Stimulated activated naive B cell treated with anti-CD40 and anti-IgM and Interleukin-4, amounts not matched to agents 10 μg/mL and 1 μg/mL and 100 μg/mL, for 72 hours (primary cell): ENCODE measurements at regions not wholly inside any gene's neighbourhood (a gene's known extent, or its start where the extent isn't known, plus 50 kb on each side); places are given as distances from the start of the nearest gene placed in this dataset.

Source experiments
- ATAC-seq, 2 donors: fragments of 150-1000 bp; cut with Tn5 transposase; replicated peaks; 2 replicates each; pipeline ENCODE4 v1.10.0; 2021; ENCODE audit warnings: moderate library complexity in 1 of 2
- DNase-seq: peaks from one replicate; pipeline ENCODE4 v3.0.0; 2021
- H3K27ac Mint-ChIP-seq: one replicate; pipeline ENCODE4 v1.8.0; 2022; ENCODE audit warnings: mild to moderate bottlenecking, mixed read lengths
- H3K27me3 Mint-ChIP-seq, 2 donors: one replicate each; pipeline ENCODE4 v1.8.0; 2022; ENCODE audit warnings: mixed read lengths in 2 of 2
- H3K36me3 Mint-ChIP-seq, 2 donors: one replicate each; pipeline ENCODE4 v1.8.0; 2022; ENCODE audit warnings: mixed read lengths in 2 of 2, mild to moderate bottlenecking in 1 of 2
- H3K4me1 Mint-ChIP-seq, 2 donors: one replicate each; pipeline ENCODE4 v1.8.0; 2022; ENCODE audit warnings: mixed read lengths in 2 of 2, mild to moderate bottlenecking in 1 of 2
- H3K4me3 Mint-ChIP-seq, 2 donors: one replicate each; pipeline ENCODE4 v1.8.0; 2022; ENCODE audit warnings: mild to moderate bottlenecking in 2 of 2, mixed read lengths in 2 of 2, moderate library complexity in 1 of 2
- H3K9me3 Mint-ChIP-seq, 2 donors: one replicate each; pipeline ENCODE4 v1.8.0; 2022; ENCODE audit warnings: mixed read lengths in 2 of 2, mild to moderate bottlenecking in 1 of 2

DNA sequence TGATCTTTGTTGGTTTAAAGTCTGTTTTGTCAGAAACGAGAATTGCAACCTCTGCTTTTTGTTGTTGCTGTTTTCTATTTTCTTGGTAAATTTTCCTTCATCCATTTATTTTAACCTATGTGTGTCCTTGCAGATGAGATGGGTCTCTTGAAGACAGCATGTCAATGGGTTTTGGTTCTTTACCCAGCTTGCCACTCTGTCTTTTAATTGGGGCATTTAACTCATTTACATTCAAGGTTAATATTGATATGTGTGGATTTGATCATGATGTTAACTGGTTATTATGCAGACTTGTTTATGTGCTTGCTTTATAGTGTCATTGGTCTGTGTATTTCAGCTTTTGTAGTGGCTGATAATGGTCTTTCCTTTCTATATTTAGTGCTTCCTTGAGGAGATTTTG is 327.9 kb upstream of the SYT4 start:
- Mint-ChIP-seq H3K27me3 (no peaks in the 10 kb centered on the region), H3K36me3 (peaks cover 0 to 6% of the 10 kb centered on the region in 2 donors), H3K9me3 (peaks cover 20 to 27% of the 10 kb centered on the region in 2 donors), H3K4me1 (no peaks in the 10 kb centered on the region), H3K27ac (no peak overlapping the region), H3K4me3 (no peak overlapping the region)
- no peak for DNase-seq
- ATAC-seq = no peak

DNA sequence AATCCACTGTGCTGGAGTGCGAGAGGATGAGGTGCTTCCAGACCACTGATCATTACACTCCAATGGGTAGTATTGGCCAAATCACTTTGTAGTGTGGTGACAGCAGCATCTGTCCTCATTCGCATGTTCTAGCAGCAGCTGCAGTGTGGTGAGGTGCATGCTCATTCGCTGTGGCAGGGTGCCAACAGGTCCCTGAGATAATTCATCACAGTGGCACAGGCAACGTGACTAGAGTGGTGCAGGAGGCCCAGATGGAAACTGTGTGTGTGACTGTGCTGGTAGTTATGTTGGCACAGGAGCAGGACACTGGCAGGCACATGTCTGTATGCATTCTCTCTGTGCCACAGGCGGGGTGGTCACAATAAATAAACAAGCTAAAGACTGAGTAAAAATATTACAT is 329.5 kb upstream of the SYT4 start:
- ATAC-seq (no peak), DNase-seq (no peak)
- peaks cover 20 to 27% of the 10 kb centered on the region in 2 donors for H3K9me3 Mint-ChIP-seq
- no peak overlapping the region for H3K4me3 Mint-ChIP-seq
- H3K36me3 Mint-ChIP-seq = peaks cover 0 to 6% of the 10 kb centered on the region in 2 donors
- no peak overlapping the region for H3K27ac Mint-ChIP-seq
- no peaks in the 10 kb centered on the region for H3K27me3 Mint-ChIP-seq
- no peaks in the 10 kb centered on the region for H3K4me1 Mint-ChIP-seq

DNA sequence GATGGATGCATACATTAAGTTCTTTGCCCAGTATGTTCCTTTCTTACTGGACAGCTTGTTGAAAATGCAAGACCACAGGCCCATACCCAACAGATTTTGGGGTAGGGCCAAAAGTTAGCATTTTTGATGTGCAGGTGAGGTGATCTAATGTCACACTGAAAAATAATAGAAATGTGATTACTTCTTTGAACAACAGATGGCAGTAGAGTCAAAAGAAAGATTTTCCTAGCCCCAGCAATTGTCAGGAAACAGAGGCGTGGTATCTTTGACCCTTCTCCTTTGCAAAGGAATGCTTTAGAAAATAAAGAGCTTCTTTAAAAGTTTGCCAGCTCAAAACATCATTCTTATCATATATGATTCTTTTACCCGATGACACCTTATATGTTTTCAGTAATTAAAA is 343.6 kb upstream of the SYT4 start:
- Mint-ChIP-seq H3K27ac (no peak overlapping the region), H3K4me1 (no peaks in the 10 kb centered on the region), H3K4me3 (no peak overlapping the region), H3K27me3 (peaks cover 3 to 11% of the 10 kb centered on the region in 2 donors), H3K9me3 (no peaks in the 10 kb centered on the region), H3K36me3 (no peaks in the 10 kb centered on the region)
- DNase-seq = no peak
- peak; percentile 45 to 59 for ATAC-seq

GRCh38 chr18:43622024-43622423 is 344.7 kb upstream of the SYT4 start:
- ATAC-seq = no peak

DNA sequence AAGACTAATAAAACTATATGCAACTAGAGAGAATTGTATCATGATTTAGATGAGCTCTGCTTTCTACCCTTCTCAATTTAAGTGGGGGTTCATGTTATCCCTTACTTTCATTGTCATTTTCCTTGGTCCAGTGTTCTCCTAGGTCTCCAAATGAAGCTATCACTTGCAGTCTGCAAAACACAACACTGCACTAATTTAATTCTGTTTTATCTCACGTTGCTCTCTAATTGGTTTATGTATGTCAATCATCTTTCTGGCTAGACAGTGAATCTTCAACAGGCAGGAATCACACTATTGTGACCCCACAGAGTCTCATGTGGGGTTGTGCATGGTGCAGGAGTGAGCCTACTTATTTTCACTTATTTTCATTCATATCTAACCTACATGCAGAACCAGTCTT is 348.3 kb upstream of the SYT4 start:
- no peaks in the 10 kb centered on the region for H3K9me3 Mint-ChIP-seq
- H3K36me3 Mint-ChIP-seq = no peaks in the 10 kb centered on the region
- no peak overlapping the region for H3K27ac Mint-ChIP-seq
- ATAC-seq (no peak), DNase-seq (no peak)
- peaks cover 4 to 14% of the 10 kb centered on the region in 2 donors for H3K27me3 Mint-ChIP-seq
- no peak overlapping the region for H3K4me3 Mint-ChIP-seq
- no peaks in the 10 kb centered on the region for H3K4me1 Mint-ChIP-seq

More at GRCh38 chr18:43622024-43622423, 344.7 kb upstream of the SYT4 start:
- no peak overlapping the region for H3K4me3 Mint-ChIP-seq
- H3K27me3 Mint-ChIP-seq = peaks cover 5 to 11% of the 10 kb centered on the region in 2 donors
- no peaks in the 10 kb centered on the region for H3K9me3 Mint-ChIP-seq
- no peak overlapping the region for H3K27ac Mint-ChIP-seq
- H3K4me1 Mint-ChIP-seq = no peaks in the 10 kb centered on the region
- no peaks in the 10 kb centered on the region for H3K36me3 Mint-ChIP-seq
- no peak for DNase-seq

GRCh38 chr18:43627848-43628530 is 350.7 kb upstream of the SYT4 start:
- Mint-ChIP-seq H3K9me3 (no peaks in the 10 kb centered on the region), H3K27ac (no peak overlapping the region), H3K36me3 (no peaks in the 10 kb centered on the region), H3K4me3 (no peak overlapping the region), H3K27me3 (peaks cover 4 to 6% of the 10 kb centered on the region in 2 donors), H3K4me1 (no peaks in the 10 kb centered on the region)
- ATAC-seq (no peak), DNase-seq (no peak)

- no peak for ATAC-seq
- H3K36me3 Mint-ChIP-seq = no peaks in the 10 kb centered on the region
- peaks cover 6 to 7% of the 10 kb centered on the region in 2 donors for H3K27me3 Mint-ChIP-seq
- DNase-seq = no peak
- no peaks in the 10 kb centered on the region for H3K9me3 Mint-ChIP-seq
- no peak overlapping the region for H3K27ac Mint-ChIP-seq
- H3K4me3 Mint-ChIP-seq = no peak overlapping the region
- H3K4me1 Mint-ChIP-seq = no peaks in the 10 kb centered on the region
Measured at GRCh38 chr18:43634994-43635393, 357.7 kb upstream of the SYT4 start.

DNA sequence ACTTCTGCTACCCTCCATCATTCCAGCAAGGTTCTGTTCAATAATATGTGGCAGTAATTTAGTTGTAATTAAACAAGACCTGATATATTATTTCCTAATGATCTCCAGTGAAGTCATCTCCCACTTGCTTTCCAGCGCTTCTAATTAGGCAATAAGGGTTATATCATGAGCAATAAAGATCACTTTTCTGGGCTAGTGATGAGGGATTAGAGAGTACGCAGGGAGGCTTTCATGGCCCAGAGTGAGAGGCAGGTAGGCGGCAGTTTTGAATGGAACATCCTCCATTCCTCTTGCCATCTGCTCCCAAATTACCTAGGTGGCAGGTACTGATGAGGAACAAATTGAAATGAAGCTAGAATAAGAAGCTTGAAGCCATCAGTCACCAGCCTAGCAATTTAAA is 358.1 kb upstream of the SYT4 start:
- Mint-ChIP-seq H3K27me3 (peaks cover 5 to 7% of the 10 kb centered on the region in 2 donors), H3K4me3 (no peak overlapping the region), H3K36me3 (no peaks in the 10 kb centered on the region), H3K9me3 (no peaks in the 10 kb centered on the region), H3K4me1 (no peaks in the 10 kb centered on the region), H3K27ac (no peak overlapping the region)
- ATAC-seq = no peak
- DNase-seq = no peak

GRCh38 chr18:43642727-43643330 is 365.5 kb upstream of the SYT4 start:
- Mint-ChIP-seq H3K4me1 (no peaks in the 10 kb centered on the region), H3K9me3 (no peaks in the 10 kb centered on the region), H3K4me3 (no peak overlapping the region), H3K27me3 (peaks cover 0 to 7% of the 10 kb centered on the region in 2 donors), H3K27ac (no peak overlapping the region), H3K36me3 (no peaks in the 10 kb centered on the region)
- DNase-seq (no peak), ATAC-seq (no peak)

DNA sequence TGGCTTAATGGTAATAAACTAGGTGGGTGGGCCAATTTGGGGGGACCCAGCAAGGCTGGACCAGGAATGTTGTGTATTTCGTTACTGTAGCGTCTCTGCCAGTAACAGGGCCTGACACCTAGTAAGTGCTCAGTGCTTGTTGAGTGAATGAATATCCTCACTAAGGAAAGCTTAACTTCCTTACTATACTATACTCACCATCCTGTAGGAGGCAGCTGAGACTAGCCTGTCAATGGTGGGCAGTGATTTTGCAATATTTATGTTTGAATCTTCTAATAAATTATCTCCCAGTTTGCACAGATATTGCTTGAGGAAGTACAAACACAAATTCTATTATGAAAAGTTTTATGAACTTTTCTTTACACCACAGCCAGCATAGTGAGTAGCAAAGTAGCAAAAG is 370.7 kb upstream of the SYT4 start:
- DNase-seq (no peak), ATAC-seq (no peak)
- Mint-ChIP-seq H3K27ac (no peak overlapping the region), H3K9me3 (peaks cover 0 to 1% of the 10 kb centered on the region in 2 donors), H3K4me3 (no peak overlapping the region), H3K36me3 (no peaks in the 10 kb centered on the region), H3K4me1 (no peaks in the 10 kb centered on the region), H3K27me3 (no peaks in the 10 kb centered on the region)

DNA sequence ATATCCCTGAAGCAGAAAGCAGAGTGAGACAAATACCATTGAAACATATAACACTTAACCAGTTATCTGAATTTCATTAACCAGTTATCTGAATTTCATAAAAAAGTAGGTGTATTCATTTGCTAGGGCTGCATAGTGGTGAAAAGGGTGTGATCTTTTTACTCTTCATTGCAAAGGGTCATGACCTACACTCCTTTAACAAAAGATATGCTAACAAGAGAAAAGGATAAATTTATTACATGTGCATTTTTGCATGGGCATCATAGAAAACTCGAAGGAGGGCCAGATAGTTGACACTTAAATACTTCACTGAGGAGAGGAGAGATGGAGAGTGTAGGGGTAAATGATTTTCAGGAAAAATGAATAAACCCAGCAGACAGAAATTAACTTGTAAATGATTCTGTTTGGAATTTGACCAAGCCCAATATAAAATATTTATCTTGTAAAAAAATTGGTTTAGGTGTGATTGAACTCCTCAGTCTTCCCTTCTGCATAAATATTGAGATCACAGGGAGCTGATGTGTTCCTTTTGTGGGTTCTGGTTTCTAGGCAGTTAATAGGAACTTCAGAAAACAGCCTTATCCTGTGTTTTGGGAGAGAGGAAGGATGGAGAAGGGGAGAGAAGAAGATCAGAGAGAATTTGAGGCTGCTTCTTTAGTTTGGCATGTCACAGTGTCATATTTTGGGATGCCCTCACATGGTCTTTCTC is 372.5 kb upstream of the SYT4 start:
- Mint-ChIP-seq H3K27ac (no peak overlapping the region), H3K36me3 (no peaks in the 10 kb centered on the region), H3K9me3 (peaks cover 3 to 7% of the 10 kb centered on the region in 2 donors), H3K27me3 (no peaks in the 10 kb centered on the region), H3K4me3 (no peak overlapping the region), H3K4me1 (no peaks in the 10 kb centered on the region)
- no peak for ATAC-seq
- DNase-seq = no peak

DNA sequence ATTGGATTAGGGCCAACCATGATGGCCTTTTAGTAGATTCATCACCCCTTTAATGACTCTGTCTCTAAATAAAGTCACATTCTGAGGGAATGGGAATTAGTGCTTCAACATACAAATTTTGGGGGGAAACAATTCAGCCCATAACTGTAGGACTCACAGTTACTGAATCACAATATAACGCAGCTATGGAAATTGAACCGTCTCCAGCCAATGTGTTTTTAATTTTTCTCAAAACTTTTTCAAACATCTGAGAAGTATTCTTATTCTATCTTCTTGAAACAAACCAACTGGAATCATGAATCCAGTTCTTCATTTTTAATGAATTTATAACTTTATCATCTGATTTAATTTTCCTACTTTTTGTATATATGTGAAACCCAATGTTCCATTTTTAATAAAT is 373.1 kb upstream of the SYT4 start:
- H3K4me1 Mint-ChIP-seq = no peaks in the 10 kb centered on the region
- H3K27ac Mint-ChIP-seq = no peak overlapping the region
- ATAC-seq (no peak), DNase-seq (no peak)
- peaks cover 5 to 9% of the 10 kb centered on the region in 2 donors for H3K9me3 Mint-ChIP-seq
- no peaks in the 10 kb centered on the region for H3K36me3 Mint-ChIP-seq
- H3K4me3 Mint-ChIP-seq = no peak overlapping the region
- no peaks in the 10 kb centered on the region for H3K27me3 Mint-ChIP-seq

DNA sequence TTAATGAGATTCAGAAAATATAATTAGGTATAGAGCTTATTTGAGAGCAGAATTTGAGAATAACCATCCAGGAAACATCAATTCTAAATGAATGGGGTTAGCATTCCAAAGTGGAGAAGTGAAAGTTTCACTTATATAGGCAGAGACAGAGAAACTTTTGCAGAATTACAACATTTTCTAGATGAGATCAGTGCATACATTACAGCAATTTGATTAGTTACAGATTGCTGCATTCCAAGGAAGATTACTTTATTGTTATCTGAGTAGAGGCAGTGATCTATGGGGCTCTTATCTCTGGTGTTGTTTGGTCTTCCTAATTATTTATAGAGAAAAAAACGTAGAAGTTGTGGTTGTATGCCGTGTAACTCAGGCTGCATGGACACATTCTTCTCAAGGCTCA is 373.8 kb upstream of the SYT4 start:
- H3K36me3 Mint-ChIP-seq = no peaks in the 10 kb centered on the region
- H3K9me3 Mint-ChIP-seq = peaks cover 5 to 9% of the 10 kb centered on the region in 2 donors
- H3K27ac Mint-ChIP-seq = no peak overlapping the region
- no peaks in the 10 kb centered on the region for H3K4me1 Mint-ChIP-seq
- H3K4me3 Mint-ChIP-seq = no peak overlapping the region
- DNase-seq = no peak
- no peak for ATAC-seq
- H3K27me3 Mint-ChIP-seq = no peaks in the 10 kb centered on the region

GRCh38 chr18:43656547-43656946 is 379.3 kb upstream of the SYT4 start:
- Mint-ChIP-seq H3K4me3 (no peak overlapping the region), H3K36me3 (no peaks in the 10 kb centered on the region), H3K27ac (no peak overlapping the region), H3K4me1 (no peaks in the 10 kb centered on the region), H3K27me3 (no peaks in the 10 kb centered on the region), H3K9me3 (peaks cover 4 to 9% of the 10 kb centered on the region in 2 donors)
- DNase-seq (no peak), ATAC-seq (no peak)

DNA sequence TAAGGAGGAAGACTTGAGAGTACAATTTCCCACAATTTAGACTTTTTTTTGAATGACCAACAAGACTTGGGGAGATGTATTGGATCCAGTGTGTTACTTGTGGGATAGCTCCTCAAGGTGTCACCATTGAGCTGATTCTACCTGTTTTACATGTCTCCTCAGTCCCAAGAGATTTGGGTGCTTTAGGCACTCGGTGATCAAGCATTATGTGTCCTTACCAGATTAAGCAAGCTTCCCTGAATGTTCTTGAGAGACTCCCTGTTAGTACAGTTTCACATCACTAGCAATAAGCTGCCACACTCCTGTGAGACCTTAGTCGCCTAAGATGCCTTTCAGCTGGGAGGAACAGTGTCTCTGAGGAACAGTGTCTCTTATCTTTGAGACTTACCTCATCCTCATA is 384.3 kb upstream of the SYT4 start:
- DNase-seq (peak; percentile 8), ATAC-seq (peak; percentile 68 to 86)
- Mint-ChIP-seq H3K27ac (no peak overlapping the region), H3K27me3 (no peaks in the 10 kb centered on the region), H3K4me1 (no peaks in the 10 kb centered on the region), H3K36me3 (no peaks in the 10 kb centered on the region), H3K9me3 (no peaks in the 10 kb centered on the region), H3K4me3 (no peak overlapping the region)
